Dendritic cell treated with granulocyte-macrophage colony-stimulating factor and Interleukin-4, amounts not matched to agents 40 ng/mL and 50 ng/mL, for 4 days (primary cell): ENCODE measurements at regions not wholly inside any gene's neighbourhood (a gene's known extent, or its start where the extent isn't known, plus 50 kb on each side); places are given as distances from the start of the nearest gene placed in this dataset.

ENCODE experiments used
- H3K27ac Mint-ChIP-seq: one replicate; pipeline ENCODE4 v1.8.0; 2022; ENCODE audit warnings: mild to moderate bottlenecking, mixed read lengths
- H3K27me3 Mint-ChIP-seq: one replicate; pipeline ENCODE4 v1.8.0; 2022; ENCODE audit warnings: mild to moderate bottlenecking, mixed read lengths
- H3K36me3 Mint-ChIP-seq: one replicate; pipeline ENCODE4 v1.8.0; 2022; ENCODE audit warnings: low read depth, mixed read lengths
- H3K4me1 Mint-ChIP-seq: one replicate; pipeline ENCODE4 v1.8.0; 2022; ENCODE audit warnings: low read depth, mixed read lengths
- H3K4me3 Mint-ChIP-seq: one replicate; pipeline ENCODE4 v1.8.0; 2022; ENCODE audit warnings: mild to moderate bottlenecking, moderate library complexity, mixed read lengths
- H3K9me3 Mint-ChIP-seq: one replicate; pipeline ENCODE4 v1.8.0; 2022; ENCODE audit warnings: mixed read lengths
- intact Hi-C: fragments of 100-400 bp; cut with micrococcal nuclease; formaldehyde crosslinking; loops from one replicate; pipeline ENCODE4 v1.15.0; 2022

GRCh38 chr17:68790931-68791330, 164.3 kb downstream of the ABCA8 start:
- Mint-ChIP-seq H3K9me3 (peaks cover 24% of the 10 kb centered on the region), H3K27me3 (peaks cover 1% of the 10 kb centered on the region), H3K36me3 (peaks cover 9% of the 10 kb centered on the region), H3K4me1 (peaks cover 53% of the 10 kb centered on the region), H3K27ac (no peak overlapping the region), H3K4me3 (no peak overlapping the region)
- intact Hi-C loops, result loop anchor here (5.0 kb wide), 2 partner anchors 36 to 446 kb away; no protein-coding TSS in a partner anchor

DNA sequence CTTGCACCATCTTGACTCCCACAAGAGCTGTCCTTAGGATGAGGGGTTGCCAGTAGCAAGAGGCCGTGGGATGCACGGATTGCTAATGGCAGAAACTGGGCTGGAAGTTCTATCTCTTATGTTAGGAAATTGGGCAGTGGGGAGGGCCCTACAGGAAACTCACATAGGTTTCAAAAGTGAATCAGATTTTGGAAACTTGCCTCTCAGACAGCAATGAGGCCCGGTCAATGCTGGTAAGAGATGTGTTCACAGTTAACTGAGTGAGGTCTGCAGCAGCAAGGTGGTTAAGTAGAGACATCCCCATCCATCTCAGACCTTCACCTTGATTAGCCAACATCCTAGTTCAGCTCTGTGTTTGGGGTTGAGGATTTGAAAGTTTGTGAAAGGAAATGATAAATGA, 164.7 kb downstream of the ABCA8 start:
- H3K36me3 Mint-ChIP-seq, result peaks cover 4% of the 10 kb centered on the region
- H3K4me3 Mint-ChIP-seq, result no peak overlapping the region
- peaks cover 49% of the 10 kb centered on the region for H3K4me1 Mint-ChIP-seq
- peaks cover 25% of the 10 kb centered on the region for H3K9me3 Mint-ChIP-seq
- intact Hi-C loops, result loop anchor here (5.0 kb wide), 2 partner anchors 37 to 447 kb away; no protein-coding TSS in a partner anchor
- H3K27ac Mint-ChIP-seq, result no peak overlapping the region
- peaks cover 2% of the 10 kb centered on the region for H3K27me3 Mint-ChIP-seq

DNA sequence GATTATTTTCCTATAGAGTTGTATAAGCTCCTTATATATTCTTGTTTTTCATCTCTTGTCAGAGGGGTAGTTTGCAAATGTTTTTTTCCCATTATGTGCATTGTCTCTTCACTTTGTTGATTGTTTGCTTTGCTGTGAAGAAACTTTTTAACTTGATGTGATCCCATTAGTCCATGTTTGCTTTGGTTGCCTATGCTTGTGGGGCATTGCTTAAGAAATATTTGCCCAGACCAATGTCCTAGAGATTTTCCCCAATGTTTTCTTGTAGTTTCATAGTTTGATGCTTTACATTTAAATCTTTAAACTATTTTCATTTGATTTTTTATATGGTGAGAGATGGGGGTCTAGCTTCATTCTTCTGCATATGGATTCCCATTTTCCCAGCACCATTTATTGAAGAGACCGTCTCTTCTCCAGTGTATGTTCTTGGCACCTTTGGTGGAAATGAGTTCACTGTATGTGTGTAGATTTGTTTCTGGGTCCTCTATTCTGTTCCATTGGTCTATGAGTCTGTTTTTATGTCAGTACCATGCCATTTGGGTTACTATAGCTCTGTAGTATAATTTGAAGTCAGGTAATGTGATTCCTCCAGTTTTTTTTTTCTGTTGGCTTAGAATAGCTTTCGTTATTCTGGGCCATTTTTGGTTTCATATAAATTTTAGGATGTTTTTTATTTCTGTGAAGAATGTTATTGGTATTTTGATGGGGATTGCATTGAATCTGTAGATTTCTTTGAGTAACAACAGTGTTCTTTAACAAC, 165.8 kb downstream of the ABCA8 start:
- intact Hi-C loops, result no loop called here
- Mint-ChIP-seq H3K4me1 (peaks cover 38% of the 10 kb centered on the region), H3K27me3 (peaks cover 2% of the 10 kb centered on the region), H3K36me3 (no peaks in the 10 kb centered on the region), H3K27ac (no peak overlapping the region), H3K9me3 (peaks cover 23% of the 10 kb centered on the region), H3K4me3 (no peak overlapping the region)

DNA sequence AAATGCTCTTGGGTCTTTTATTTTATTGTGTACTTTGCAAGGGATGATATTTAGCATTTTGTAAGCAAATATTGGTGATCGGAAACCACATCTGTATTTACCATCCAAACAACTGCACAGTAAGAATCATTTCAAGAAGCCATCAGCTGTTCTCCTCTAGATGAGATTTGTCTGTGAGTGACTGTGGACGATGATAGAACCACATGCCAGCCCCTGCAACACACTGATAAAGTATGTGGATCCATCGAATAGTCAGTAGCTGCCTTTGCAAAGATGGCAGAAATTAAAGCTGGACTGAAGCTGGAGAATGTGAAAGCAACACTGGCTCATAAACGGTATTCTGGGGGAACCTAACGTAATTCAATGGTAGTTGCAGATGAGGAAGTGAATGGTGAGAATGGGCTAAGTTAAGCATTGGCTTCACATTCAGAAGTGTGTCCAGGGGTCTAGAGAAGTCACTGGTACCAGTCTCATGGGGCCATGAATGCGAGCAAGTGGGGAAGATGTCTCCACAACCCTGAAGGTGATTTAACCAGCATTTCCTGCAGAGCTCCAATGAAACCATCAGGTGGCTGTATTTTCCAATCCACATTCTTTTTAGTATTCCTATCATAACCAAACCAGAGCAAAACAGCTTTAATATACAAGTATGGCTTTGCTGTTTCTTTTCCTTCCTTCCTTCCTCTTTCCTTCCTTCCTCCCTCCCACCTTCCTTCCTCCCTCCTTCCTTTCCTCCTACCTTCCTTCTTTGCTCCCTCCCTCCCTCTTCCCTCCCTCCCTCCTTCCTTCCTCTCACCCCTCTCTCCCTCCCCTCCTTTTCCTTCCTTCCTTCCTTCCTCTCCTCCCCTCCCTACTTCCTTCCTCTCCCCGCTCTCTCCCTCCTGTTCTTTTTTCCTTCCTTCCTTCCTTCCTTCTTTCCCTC, 169.4 kb downstream of the ABCA8 start:
- Mint-ChIP-seq H3K27ac (no peak overlapping the region), H3K9me3 (peaks cover 23% of the 10 kb centered on the region), H3K4me1 (peaks cover 13% of the 10 kb centered on the region), H3K4me3 (no peak overlapping the region), H3K36me3 (no peaks in the 10 kb centered on the region), H3K27me3 (peaks cover 2% of the 10 kb centered on the region)
- intact Hi-C loops, result loop anchor here (1.0 kb wide), 1 partner anchor 24 kb away; no protein-coding TSS in a partner anchor

GRCh38 chr17:68784431-68784830, 170.8 kb downstream of the ABCA8 start:
- H3K4me1 Mint-ChIP-seq, result peaks cover 11% of the 10 kb centered on the region
- H3K27ac Mint-ChIP-seq, result no peak overlapping the region
- no peak overlapping the region for H3K4me3 Mint-ChIP-seq
- H3K9me3 Mint-ChIP-seq, result peaks cover 12% of the 10 kb centered on the region
- intact Hi-C loops, result no loop called here
- H3K27me3 Mint-ChIP-seq, result peaks cover 2% of the 10 kb centered on the region
- H3K36me3 Mint-ChIP-seq, result no peaks in the 10 kb centered on the region

GRCh38 chr17:68783861-68784260, 171.3 kb downstream of the ABCA8 start:
- no peak overlapping the region for H3K27ac Mint-ChIP-seq
- H3K4me3 Mint-ChIP-seq, result no peak overlapping the region
- intact Hi-C loops, result no loop called here
- peaks cover 11% of the 10 kb centered on the region for H3K9me3 Mint-ChIP-seq
- no peaks in the 10 kb centered on the region for H3K36me3 Mint-ChIP-seq
- peaks cover 13% of the 10 kb centered on the region for H3K4me1 Mint-ChIP-seq
- peaks cover 2% of the 10 kb centered on the region for H3K27me3 Mint-ChIP-seq

GRCh38 chr17:68782789-68783188, 172.4 kb downstream of the ABCA8 start:
- Mint-ChIP-seq H3K4me3 (no peak overlapping the region), H3K4me1 (peaks cover 23% of the 10 kb centered on the region), H3K36me3 (no peaks in the 10 kb centered on the region), H3K27ac (no peak overlapping the region), H3K27me3 (peaks cover 2% of the 10 kb centered on the region), H3K9me3 (peaks cover 11% of the 10 kb centered on the region)
- intact Hi-C loops, result no loop called here

- H3K9me3 Mint-ChIP-seq, result peaks cover 2% of the 10 kb centered on the region
- peaks cover under 1% of the 10 kb centered on the region for H3K27me3 Mint-ChIP-seq
- H3K27ac Mint-ChIP-seq, result no peak overlapping the region
- intact Hi-C loops, result no loop called here
- H3K4me3 Mint-ChIP-seq, result no peak overlapping the region
- no peaks in the 10 kb centered on the region for H3K36me3 Mint-ChIP-seq
- H3K4me1 Mint-ChIP-seq, result peaks cover 32% of the 10 kb centered on the region
Measured at GRCh38 chr17:68780596-68780995, 174.6 kb downstream of the ABCA8 start.

DNA sequence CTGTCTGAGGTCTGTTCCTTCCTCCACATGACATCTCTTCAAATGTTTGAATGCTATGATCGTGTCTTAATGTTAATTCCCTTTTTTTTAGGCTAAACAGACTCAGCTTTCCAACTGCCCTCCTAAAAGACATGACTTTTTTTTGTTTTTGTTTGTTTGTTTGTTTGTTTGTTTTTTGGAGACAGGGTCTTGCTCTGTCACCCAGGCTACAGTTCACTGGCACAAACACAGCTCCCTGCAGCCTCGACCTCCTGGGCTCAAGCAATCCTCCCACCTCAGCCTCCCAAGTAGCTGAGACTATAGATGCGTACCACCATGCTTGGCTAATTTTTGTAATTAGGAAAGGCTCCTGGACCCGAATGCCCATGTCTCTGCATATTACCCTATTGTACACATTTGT, 176.5 kb downstream of the ABCA8 start:
- peaks cover 8% of the 10 kb centered on the region for H3K36me3 Mint-ChIP-seq
- H3K4me3 Mint-ChIP-seq, result no peak overlapping the region
- intact Hi-C loops, result loop anchor here (10.0 kb wide), 2 partner anchors 316 to 346 kb away; no protein-coding TSS in a partner anchor
- peaks cover 43% of the 10 kb centered on the region for H3K4me1 Mint-ChIP-seq
- H3K27ac Mint-ChIP-seq, result peak overlapping the region; percentile 81
- no peaks in the 10 kb centered on the region for H3K27me3 Mint-ChIP-seq
- H3K9me3 Mint-ChIP-seq, result peaks cover 9% of the 10 kb centered on the region

GRCh38 chr17:68777856-68778694, 176.9 kb upstream of the FAM20A start:
- H3K27me3 Mint-ChIP-seq, result no peaks in the 10 kb centered on the region

DNA sequence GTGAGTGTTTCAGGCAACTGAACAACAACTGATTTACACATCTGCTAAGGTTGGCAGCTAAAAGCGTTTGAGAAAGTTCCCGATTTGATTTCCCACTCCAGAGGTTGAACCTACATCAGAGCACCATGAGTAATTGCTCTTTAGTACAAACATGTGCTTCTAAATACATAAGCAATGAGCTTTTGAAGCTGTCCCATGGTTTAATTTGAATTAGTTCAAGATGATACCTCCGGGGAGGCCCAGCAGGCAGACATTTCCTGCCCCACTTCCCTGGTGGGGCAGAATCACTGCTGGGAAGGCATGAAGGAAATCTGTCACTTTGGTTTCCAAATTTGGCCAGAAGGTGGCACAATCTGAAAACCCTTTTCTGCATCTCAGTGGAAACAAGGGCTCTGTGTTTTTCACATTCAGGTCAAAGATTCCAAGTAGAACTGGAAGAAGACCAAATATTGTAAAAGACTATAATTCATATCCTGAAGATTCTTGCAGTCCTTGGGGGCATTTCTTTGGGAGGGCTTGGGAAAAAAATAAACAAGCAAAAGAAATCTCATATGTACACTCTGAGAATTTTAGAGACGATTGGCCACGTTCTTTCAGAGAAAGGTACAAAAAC, 176.2 kb upstream of the FAM20A start:
- Mint-ChIP-seq H3K36me3 (peaks cover 15% of the 10 kb centered on the region), H3K27me3 (no peaks in the 10 kb centered on the region), H3K27ac (peak overlapping the region; percentile 50), H3K4me3 (no peak overlapping the region), H3K4me1 (peaks cover 46% of the 10 kb centered on the region), H3K9me3 (peaks cover 9% of the 10 kb centered on the region)
- intact Hi-C loops, result loop anchor here (10.0 kb wide), 2 partner anchors 317 to 347 kb away; no protein-coding TSS in a partner anchor

More at GRCh38 chr17:68777856-68778694, 176.9 kb upstream of the FAM20A start:
- H3K27ac Mint-ChIP-seq, result peak overlapping the region; percentile 81
- intact Hi-C loops, result loop anchor here (10.0 kb wide), 2 partner anchors 317 to 347 kb away; no protein-coding TSS in a partner anchor
- H3K4me1 Mint-ChIP-seq, result peaks cover 43% of the 10 kb centered on the region
- H3K9me3 Mint-ChIP-seq, result peaks cover 9% of the 10 kb centered on the region
- no peak overlapping the region for H3K4me3 Mint-ChIP-seq
- H3K36me3 Mint-ChIP-seq, result peaks cover 14% of the 10 kb centered on the region

GRCh38 chr17:68776451-68776850, 175.3 kb upstream of the FAM20A start:
- intact Hi-C loops, result loop anchor here (10.0 kb wide), 2 partner anchors 318 to 348 kb away; no protein-coding TSS in a partner anchor
- Mint-ChIP-seq H3K27me3 (no peaks in the 10 kb centered on the region), H3K27ac (peak overlapping the region; percentile 50), H3K36me3 (peaks cover 15% of the 10 kb centered on the region), H3K4me3 (no peak overlapping the region), H3K4me1 (peaks cover 52% of the 10 kb centered on the region), H3K9me3 (peaks cover 9% of the 10 kb centered on the region)

DNA sequence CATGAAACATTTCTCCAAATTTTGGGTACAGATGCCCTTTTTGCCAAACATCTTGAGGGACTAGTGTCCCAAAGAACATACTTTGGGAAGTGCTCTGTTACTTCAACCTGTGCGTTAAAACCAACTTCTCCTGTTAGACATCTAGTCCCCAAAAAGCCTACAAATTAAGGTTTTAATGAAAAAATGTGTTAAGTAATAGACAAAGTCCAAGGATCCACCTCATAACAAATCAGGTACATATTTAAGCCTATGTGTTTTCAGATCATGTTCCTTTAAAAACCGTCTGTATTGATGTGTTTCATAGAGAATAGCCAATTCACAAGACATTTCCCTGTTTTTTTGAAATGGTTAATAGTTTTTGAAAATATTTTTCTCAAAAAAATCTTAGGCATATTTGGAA, 174.8 kb upstream of the FAM20A start:
- Mint-ChIP-seq H3K27ac (peak overlapping the region; percentile 50), H3K27me3 (no peaks in the 10 kb centered on the region), H3K4me3 (no peak overlapping the region), H3K9me3 (peaks cover 9% of the 10 kb centered on the region), H3K4me1 (peaks cover 52% of the 10 kb centered on the region), H3K36me3 (peaks cover 15% of the 10 kb centered on the region)
- intact Hi-C loops, result loop anchor here (10.0 kb wide), 2 partner anchors 319 to 349 kb away; no protein-coding TSS in a partner anchor
